ENCODE measurements at regions not wholly inside any gene's neighbourhood (a gene's known extent, or its start where the extent isn't known, plus 50 kb on each side); places are given as distances from the start of the nearest gene placed in this dataset.

DNA sequence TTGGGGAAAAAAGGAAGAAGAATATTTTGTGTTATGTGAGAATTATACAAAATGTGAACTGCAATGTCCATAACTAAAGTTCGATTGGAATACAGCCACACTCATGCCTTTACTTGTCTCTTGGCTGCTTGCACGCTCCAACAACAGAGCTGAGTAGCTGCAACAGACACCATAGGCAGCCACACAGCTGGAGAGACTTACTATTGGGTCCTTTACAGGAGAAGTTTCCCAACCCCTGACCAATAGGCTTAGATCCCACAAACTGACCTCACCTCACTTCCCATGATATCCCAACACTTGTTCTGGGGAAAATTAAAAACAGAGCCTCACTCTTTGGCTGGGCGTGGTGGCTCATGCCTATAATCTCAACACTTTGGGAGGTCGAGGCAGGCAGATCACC, 213.8 kb downstream of the SH3BP4 start (continued):
- TF ChIP-seq, protein P1, sequence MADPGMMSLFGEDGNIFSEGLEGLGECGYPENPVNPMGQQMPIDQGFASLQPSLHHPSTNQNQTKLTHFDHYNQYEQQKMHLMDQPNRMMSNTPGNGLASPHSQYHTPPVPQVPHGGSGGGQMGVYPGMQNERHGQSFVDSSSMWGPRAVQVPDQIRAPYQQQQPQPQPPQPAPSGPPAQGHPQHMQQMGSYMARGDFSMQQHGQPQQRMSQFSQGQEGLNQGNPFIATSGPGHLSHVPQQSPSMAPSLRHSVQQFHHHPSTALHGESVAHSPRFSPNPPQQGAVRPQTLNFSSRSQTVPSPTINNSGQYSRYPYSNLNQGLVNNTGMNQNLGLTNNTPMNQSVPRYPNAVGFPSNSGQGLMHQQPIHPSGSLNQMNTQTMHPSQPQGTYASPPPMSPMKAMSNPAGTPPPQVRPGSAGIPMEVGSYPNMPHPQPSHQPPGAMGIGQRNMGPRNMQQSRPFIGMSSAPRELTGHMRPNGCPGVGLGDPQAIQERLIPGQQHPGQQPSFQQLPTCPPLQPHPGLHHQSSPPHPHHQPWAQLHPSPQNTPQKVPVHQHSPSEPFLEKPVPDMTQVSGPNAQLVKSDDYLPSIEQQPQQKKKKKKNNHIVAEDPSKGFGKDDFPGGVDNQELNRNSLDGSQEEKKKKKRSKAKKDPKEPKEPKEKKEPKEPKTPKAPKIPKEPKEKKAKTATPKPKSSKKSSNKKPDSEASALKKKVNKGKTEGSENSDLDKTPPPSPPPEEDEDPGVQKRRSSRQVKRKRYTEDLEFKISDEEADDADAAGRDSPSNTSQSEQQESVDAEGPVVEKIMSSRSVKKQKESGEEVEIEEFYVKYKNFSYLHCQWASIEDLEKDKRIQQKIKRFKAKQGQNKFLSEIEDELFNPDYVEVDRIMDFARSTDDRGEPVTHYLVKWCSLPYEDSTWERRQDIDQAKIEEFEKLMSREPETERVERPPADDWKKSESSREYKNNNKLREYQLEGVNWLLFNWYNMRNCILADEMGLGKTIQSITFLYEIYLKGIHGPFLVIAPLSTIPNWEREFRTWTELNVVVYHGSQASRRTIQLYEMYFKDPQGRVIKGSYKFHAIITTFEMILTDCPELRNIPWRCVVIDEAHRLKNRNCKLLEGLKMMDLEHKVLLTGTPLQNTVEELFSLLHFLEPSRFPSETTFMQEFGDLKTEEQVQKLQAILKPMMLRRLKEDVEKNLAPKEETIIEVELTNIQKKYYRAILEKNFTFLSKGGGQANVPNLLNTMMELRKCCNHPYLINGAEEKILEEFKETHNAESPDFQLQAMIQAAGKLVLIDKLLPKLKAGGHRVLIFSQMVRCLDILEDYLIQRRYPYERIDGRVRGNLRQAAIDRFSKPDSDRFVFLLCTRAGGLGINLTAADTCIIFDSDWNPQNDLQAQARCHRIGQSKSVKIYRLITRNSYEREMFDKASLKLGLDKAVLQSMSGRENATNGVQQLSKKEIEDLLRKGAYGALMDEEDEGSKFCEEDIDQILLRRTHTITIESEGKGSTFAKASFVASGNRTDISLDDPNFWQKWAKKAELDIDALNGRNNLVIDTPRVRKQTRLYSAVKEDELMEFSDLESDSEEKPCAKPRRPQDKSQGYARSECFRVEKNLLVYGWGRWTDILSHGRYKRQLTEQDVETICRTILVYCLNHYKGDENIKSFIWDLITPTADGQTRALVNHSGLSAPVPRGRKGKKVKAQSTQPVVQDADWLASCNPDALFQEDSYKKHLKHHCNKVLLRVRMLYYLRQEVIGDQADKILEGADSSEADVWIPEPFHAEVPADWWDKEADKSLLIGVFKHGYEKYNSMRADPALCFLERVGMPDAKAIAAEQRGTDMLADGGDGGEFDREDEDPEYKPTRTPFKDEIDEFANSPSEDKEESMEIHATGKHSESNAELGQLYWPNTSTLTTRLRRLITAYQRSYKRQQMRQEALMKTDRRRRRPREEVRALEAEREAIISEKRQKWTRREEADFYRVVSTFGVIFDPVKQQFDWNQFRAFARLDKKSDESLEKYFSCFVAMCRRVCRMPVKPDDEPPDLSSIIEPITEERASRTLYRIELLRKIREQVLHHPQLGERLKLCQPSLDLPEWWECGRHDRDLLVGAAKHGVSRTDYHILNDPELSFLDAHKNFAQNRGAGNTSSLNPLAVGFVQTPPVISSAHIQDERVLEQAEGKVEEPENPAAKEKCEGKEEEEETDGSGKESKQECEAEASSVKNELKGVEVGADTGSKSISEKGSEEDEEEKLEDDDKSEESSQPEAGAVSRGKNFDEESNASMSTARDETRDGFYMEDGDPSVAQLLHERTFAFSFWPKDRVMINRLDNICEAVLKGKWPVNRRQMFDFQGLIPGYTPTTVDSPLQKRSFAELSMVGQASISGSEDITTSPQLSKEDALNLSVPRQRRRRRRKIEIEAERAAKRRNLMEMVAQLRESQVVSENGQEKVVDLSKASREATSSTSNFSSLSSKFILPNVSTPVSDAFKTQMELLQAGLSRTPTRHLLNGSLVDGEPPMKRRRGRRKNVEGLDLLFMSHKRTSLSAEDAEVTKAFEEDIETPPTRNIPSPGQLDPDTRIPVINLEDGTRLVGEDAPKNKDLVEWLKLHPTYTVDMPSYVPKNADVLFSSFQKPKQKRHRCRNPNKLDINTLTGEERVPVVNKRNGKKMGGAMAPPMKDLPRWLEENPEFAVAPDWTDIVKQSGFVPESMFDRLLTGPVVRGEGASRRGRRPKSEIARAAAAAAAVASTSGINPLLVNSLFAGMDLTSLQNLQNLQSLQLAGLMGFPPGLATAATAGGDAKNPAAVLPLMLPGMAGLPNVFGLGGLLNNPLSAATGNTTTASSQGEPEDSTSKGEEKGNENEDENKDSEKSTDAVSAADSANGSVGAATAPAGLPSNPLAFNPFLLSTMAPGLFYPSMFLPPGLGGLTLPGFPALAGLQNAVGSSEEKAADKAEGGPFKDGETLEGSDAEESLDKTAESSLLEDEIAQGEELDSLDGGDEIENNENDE (IDR thresholded peaks at IDR 0.05; ENCODE audit: insufficient replicate concordance, low read length), result no peak
- TF ChIP-seq CREB1 (IDR thresholded peaks at IDR 0.05) (no peak), GTF2F1 (IDR thresholded peaks at IDR 0.05; ENCODE audit: borderline replicate concordance, low read depth, low read length) (no peak), SIRT6 (IDR thresholded peaks at IDR 0.05; ENCODE audit: low read length) (no peak), KDM5A (IDR thresholded peaks at IDR 0.05; ENCODE audit: low read length) (no peak), RAD21 (IDR thresholded peaks at IDR 0.05 in 1 of 2, conservative IDR thresholded peaks at IDR 0.05 in 1 of 2; ENCODE audit: low read depth in 2 of 2, low read length in 2 of 2) (no peak), CHD1 (IDR thresholded peaks at IDR 0.05; ENCODE audit: low read depth, low read length) (no peak), CEBPB (IDR thresholded peaks at IDR 0.05; ENCODE audit: low read depth, low read length) (no peak), RNF2 (IDR thresholded peaks at IDR 0.05; ENCODE audit: borderline replicate concordance, low read depth, low read length, missing control alignments, poor library complexity, severe bottlenecking) (no peak), BACH1 (IDR thresholded peaks at IDR 0.05; ENCODE audit: low read length) (no peak), HDAC2 (IDR thresholded peaks at IDR 0.05; ENCODE audit: borderline replicate concordance in 1 of 2, low read depth in 2 of 2, low read length in 2 of 2) (no peak), NANOG (IDR thresholded peaks at IDR 0.05; ENCODE audit: insufficient read depth, low read depth, low read length, poor library complexity, severe bottlenecking) (no peak)
